Mesodermal cell (in vitro differentiated cells): ENCODE measurements at regions not wholly inside any gene's neighbourhood (a gene's known extent, or its start where the extent isn't known, plus 50 kb on each side); places are given as distances from the start of the nearest gene placed in this dataset.

Experiments
- H3K27ac ChIP-seq: 2 replicates; pipeline ENCODE4 v1.7.0; 2013; ENCODE audit warnings: mild to moderate bottlenecking, low read depth, low read length, moderate library complexity; ENCODE audit not compliant: severe bottlenecking
- H3K36me3 ChIP-seq: 2 replicates; pipeline ENCODE4 v1.7.1; 2013; ENCODE audit warnings: mild to moderate bottlenecking, low read length, moderate library complexity; ENCODE audit not compliant: control insufficient read depth, insufficient read depth
- H3K4me1 ChIP-seq: one replicate; pipeline ENCODE4 v1.7.1; 2013; ENCODE audit warnings: mild to moderate bottlenecking, low read length; ENCODE audit not compliant: insufficient read depth, control insufficient read depth, poor library complexity, severe bottlenecking
- H3K4me3 ChIP-seq: 2 replicates; pipeline ENCODE4 v1.7.0; 2013; ENCODE audit warnings: low read length, control low read depth, mild to moderate bottlenecking; ENCODE audit not compliant: insufficient read depth, poor library complexity, severe bottlenecking; ENCODE audit errors: extremely low read depth
- H3K9me3 ChIP-seq: 2 replicates; pipeline ENCODE4 v1.7.1; 2013; ENCODE audit warnings: mild to moderate bottlenecking, low read length, moderate library complexity; ENCODE audit not compliant: control insufficient read depth
- WGBS, 2 experiments: methylation state at CpG; one replicate each; pipeline ENCODE4 v1.1.5; 2013; ENCODE audit warnings: missing lambda C conversion rate in 2 of 2; ENCODE audit not compliant: insufficient coverage in 2 of 2; 5-methylcytosine and 5-hydroxymethylcytosine counted together

DNA sequence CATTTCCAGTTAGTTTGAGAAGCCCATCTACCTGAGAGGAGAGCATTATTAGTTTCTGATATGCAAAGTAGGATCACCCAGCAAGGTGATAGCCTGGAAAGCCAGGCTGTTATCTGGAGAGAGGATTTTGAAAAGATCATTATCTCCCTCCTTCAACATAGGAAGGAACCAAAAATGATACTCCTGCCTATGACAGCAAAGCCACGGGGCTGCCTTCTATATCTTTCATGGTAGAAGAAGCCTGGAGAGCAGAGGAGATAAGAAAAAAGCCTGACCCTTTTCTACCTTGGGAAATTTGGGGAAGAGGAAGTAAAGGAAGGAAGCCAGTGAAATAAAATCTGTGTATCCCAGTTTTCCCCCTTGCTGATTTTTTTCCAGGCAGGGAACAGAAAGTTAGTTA, 205.5 kb downstream of the MFSD1 start:
- H3K27ac ChIP-seq, result no peak overlapping the region
- H3K36me3 ChIP-seq, result no peaks in the 10 kb centered on the region
- no peaks in the 10 kb centered on the region for H3K9me3 ChIP-seq
- WGBS, 2 experiments, result no CpG with 5 or more reads among the region's 1 CpG
- H3K4me3 ChIP-seq, result no peak overlapping the region
- no peaks in the 10 kb centered on the region for H3K4me1 ChIP-seq

DNA sequence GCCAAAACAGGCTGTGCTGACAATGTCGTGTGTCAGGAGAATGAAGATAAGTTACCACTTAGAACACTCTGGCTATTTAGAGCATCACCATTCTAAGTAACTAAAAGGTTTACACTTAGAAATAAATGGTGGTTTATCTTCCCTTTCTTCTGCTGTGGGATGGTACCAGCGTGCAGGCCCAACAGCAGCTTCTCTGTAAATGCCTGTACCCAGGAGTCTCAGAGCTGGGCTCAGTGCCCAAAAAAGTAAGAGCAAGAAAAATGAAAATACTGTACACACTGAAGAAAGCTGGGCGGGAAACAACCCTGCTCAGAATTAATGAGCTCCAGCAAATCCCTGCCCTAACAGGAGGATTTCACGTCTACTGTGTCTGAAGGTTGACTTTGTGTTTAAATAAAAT, 206.5 kb downstream of the MFSD1 start:
- Histone ChIP-seq H3K4me3 (no peak overlapping the region), H3K36me3 (no peaks in the 10 kb centered on the region), H3K9me3 (no peaks in the 10 kb centered on the region), H3K4me1 (no peaks in the 10 kb centered on the region), H3K27ac (no peak overlapping the region)
- WGBS, 2 experiments, result 80 to 89% methylated on average over 1 to 3 of the region's 4 CpGs

DNA sequence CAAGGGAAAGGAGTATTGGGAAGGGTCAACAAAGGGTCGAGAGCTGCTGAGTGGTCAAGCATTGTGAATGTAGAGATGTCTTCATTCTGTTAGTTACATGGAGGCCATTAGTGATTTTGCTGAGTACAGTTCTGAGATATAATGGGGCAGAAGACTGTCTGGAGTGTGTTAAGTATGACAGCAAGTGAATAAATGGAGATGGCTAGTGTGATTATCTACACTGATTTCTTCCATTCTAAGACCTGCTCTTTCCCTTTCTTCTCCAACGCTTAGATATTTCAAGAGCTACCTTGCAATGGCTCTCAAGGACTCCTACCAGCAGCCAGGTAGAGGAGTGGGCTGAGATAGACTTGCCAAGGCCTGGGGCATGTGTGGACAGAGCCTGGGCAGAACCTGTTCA, 216.5 kb downstream of the MFSD1 start:
- no peak overlapping the region for H3K4me3 ChIP-seq
- peaks cover 9% of the 10 kb centered on the region for H3K9me3 ChIP-seq
- no peak overlapping the region for H3K27ac ChIP-seq
- no peaks in the 10 kb centered on the region for H3K36me3 ChIP-seq
- 80 to 93% methylated on average over 1 of the region's 2 CpGs for WGBS, 2 experiments
- H3K4me1 ChIP-seq, result no peaks in the 10 kb centered on the region

DNA sequence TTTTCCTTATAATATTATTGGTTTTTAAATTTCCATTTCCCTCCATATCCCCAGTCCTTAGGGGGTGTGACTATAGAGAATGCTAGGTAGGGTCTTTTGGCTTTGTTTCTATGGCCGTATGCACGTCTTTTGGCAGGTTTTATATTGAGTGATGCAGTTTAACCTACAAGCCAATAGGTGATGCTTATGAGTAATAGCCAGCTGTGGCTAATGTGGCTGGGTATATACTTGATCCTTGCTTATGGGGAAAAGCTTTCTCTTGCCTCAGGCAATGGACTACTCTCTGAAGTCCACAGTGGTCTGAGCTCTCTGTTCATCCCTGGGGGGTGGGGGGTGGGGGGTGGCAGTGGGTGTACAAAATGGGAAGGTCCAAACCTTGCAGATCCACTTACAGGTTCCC, 223.9 kb downstream of the MFSD1 start:
- H3K27ac ChIP-seq, result no peak overlapping the region
- H3K4me1 ChIP-seq, result no peaks in the 10 kb centered on the region
- 0 to 50% methylated on average over 1 to 2 of the region's 2 CpGs for WGBS, 2 experiments
- no peak overlapping the region for H3K4me3 ChIP-seq
- H3K36me3 ChIP-seq, result no peaks in the 10 kb centered on the region
- H3K9me3 ChIP-seq, result peaks cover 9% of the 10 kb centered on the region

DNA sequence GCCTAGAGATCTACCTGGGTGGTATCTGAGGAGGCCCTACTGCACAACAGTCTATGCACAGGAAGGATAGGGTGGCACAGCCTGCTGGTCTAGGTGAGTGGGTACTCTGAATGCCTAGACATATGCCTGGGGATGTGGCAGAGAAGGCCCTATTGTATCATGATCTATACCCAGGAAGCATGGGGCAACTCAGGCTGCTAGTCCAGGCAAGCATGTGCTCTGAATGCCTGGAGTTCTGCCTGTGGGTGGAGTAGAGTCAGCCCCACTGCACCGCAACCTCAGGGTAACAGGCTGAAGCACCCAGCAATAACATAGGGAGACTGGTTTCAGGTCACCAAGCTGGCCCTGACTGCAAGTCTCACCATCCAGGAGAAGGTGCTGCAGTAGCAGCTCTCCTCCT, 224.7 kb downstream of the MFSD1 start:
- WGBS, 2 experiments, result 100% methylated on average over 1 of the region's 1 CpG
- H3K9me3 ChIP-seq, result peaks cover 9% of the 10 kb centered on the region
- H3K27ac ChIP-seq, result no peak overlapping the region
- H3K36me3 ChIP-seq, result no peaks in the 10 kb centered on the region
- H3K4me3 ChIP-seq, result no peak overlapping the region
- no peaks in the 10 kb centered on the region for H3K4me1 ChIP-seq

DNA sequence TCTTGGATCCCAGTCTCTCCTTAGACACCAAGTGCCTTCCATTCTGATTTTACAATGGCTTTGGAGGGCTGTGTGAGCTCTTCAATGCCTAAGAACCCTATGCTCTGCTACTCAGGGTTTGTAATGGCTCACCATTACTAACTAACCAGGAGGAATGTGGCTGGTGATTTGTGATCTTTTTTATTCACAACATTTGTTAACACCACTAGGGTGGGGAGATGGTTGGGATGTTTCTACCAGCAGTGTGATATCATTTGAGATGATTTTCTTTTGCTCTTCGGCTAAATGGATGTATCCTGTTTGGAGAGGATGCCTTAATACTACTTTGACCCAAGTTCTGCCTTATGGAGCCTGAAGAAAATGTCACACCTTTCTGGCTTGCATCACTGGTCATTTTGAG, 226.9 kb downstream of the MFSD1 start:
- Histone ChIP-seq H3K4me3 (no peak overlapping the region), H3K27ac (no peak overlapping the region), H3K36me3 (no peaks in the 10 kb centered on the region), H3K9me3 (no peaks in the 10 kb centered on the region), H3K4me1 (no peaks in the 10 kb centered on the region)
- no CpG with 5 or more reads among the region's 1 CpG for WGBS, 2 experiments

DNA sequence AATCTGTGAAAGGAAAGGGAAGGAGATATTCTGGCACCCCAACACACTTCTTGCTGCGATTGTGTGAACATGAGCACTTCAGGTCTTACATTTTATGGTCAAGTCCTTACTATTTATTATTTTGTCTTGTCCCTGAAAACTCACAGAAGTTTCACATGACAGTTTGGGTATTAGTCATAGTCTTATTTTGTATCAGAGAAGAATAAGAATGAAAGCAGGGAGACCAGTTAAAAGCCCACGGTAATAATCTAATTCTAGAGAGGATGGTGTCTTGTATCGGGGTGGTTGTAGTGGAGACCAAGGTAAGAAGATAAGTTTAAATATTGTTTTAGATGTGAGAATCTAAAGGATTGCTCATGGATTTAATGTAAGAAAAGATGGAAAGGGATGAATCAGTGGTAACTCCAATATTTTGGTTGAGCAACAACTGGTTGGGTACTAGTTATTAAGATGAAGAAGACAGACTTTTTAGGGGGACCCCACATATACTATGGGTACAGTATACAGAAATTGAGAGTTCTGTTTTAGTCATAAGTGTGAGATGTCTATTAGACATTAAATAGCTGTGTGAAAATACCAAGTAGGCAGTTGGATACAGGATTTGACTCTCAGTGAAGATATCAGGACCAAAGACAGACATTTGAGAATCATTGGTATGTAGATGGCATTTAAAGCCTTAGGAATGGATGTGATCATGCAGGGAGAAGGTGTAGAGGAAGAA, 227.6 kb downstream of the MFSD1 start:
- H3K9me3 ChIP-seq, result no peaks in the 10 kb centered on the region
- no peak overlapping the region for H3K27ac ChIP-seq
- WGBS, 2 experiments, result 89 to 100% methylated on average over 2 of the region's 3 CpGs

DNA sequence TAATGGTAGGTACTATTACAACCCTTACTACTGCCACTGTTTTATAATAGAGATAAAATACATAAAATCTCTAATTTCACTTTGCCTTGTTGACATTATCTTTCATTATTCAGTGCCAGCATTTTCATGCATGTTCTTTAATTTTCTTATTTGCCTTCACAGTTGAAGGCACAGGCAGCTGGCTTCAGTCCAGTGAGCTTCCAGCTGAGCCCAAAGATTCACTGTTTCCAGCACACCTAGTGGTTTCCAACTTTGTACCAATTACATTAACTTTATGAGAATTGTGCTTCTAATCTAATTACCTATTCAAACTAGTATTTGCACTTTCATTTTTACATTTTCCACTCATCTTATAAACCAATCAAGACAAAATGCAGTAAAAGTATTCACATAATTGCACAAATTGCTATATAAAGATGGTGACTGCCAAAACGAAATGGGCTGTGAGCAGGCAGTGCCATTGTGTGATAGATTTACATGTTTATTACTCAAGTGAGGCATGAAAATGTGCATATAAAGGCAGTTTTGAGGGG, 228.3 kb downstream of the MFSD1 start:
- Histone ChIP-seq H3K4me3 (no peak overlapping the region), H3K36me3 (no peaks in the 10 kb centered on the region), H3K4me1 (no peaks in the 10 kb centered on the region), H3K27ac (no peak overlapping the region), H3K9me3 (no peaks in the 10 kb centered on the region)
- WGBS, 2 experiments, result no CpG with 5 or more reads among the region's 1 CpG

More for the DNA sequence above, 227.6 kb downstream of the MFSD1 start:
- Histone ChIP-seq H3K36me3 (no peaks in the 10 kb centered on the region), H3K4me3 (no peak overlapping the region), H3K4me1 (no peaks in the 10 kb centered on the region)

DNA sequence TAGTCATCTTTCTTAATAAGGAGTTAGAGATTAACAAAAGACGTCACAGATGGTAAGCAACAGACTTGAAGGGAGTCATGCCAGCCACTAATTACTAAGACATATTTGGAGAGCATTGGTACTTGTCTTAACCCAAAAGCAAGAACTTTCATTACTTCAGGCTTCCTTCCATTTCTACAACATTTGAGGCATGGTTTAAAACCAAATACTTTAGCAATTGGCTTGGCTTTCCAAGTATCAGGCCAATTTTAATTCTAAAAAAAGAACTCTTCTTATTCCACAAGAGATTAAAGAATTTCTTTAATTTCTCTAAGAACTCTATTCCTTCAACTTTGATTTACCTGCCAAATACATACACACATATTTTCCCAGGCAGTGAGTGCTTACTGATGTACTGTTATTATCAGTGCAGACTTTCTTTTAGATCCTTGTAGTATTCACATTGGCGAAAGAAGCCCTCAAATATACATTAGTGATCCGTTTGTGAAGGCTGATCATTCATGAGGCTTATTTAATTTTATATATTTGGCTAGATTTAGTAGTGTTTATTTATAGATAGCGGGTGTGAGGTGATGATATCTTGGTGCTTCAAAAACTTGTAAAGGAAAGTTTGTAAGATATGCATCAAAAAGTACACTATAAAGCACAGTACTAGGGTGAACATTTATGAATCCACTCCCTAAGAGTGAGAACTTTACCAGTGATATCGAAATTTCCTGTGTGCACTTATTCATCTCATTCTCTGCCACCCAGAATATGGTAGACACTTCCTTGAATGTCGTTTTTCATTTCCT, 229.2 kb downstream of the MFSD1 start:
- WGBS, 2 experiments, result 79 to 86% methylated on average over 1 to 3 of the region's 6 CpGs
- no peak overlapping the region for H3K4me3 ChIP-seq
- no peak overlapping the region for H3K27ac ChIP-seq
- H3K9me3 ChIP-seq, result no peaks in the 10 kb centered on the region
- H3K4me1 ChIP-seq, result no peaks in the 10 kb centered on the region
- no peaks in the 10 kb centered on the region for H3K36me3 ChIP-seq

DNA sequence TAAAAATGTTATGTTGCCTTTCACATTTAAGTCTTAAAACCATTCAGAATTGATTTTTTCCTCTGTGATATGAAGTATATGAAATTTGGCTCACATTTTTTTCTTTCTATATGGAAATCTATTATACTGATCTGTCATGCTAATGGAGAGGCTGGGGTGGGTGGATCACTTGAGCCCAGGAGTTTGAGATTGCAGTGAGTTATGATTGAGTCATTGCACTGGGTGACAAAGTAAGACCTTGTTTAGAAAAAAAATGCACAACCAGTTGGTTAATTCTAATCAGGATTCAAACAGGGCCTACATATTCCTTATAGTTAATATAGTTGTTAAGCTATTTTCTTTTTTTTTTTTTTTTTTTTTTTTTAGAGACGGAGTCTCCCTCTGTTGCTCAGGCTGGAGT, 230.5 kb downstream of the MFSD1 start:
- H3K27ac ChIP-seq, result no peak overlapping the region
- no peaks in the 10 kb centered on the region for H3K9me3 ChIP-seq
- H3K36me3 ChIP-seq, result no peaks in the 10 kb centered on the region
- WGBS, 2 experiments, result 100% methylated on average over 1 of the region's 1 CpG; no CpG with 5 or more reads in 1 of the 2 experiments
- H3K4me3 ChIP-seq, result no peak overlapping the region
- H3K4me1 ChIP-seq, result no peaks in the 10 kb centered on the region

DNA sequence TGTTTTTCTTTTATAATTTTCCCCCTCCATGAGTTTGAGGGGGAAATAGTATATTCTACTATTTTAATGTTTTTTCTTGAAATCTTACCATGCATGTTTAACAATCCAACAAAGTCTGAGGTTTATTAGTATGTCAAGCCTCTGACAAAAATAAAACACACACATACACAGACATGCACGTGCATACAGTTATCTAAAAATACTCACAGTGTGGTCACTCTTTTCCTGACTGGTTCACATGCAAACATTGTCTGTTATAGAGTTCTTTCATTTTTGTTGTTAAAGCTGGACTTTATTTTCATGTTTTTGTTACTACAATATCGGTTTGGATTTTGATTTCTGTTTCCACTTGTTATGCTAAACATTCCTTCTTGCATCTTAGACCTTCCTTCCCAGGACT, 236.6 kb downstream of the MFSD1 start:
- Histone ChIP-seq H3K27ac (no peak overlapping the region), H3K9me3 (no peaks in the 10 kb centered on the region), H3K36me3 (no peaks in the 10 kb centered on the region), H3K4me3 (no peak overlapping the region), H3K4me1 (no peaks in the 10 kb centered on the region)
- WGBS, 2 experiments, result 40% methylated on average over 1 of the region's 2 CpGs; no CpG with 5 or more reads in 1 of the 2 experiments
